Upper lobe of left lung (tissue), 6 donors: ENCODE measurements at regions not wholly inside any gene's neighbourhood (a gene's known extent, or its start where the extent isn't known, plus 50 kb on each side); places are given as distances from the start of the nearest gene placed in this dataset.

Experiments used
- ATAC-seq, 2 donors: fragments of 200-7000 bp; cut with Tn5 transposase; one replicate each; pipeline ENCODE4 v1.9.1; 2022; ENCODE audit warnings: mild to moderate bottlenecking in 2 of 2, moderate library complexity in 2 of 2; ENCODE audit not compliant: low FRiP score in 2 of 2
- DNase-seq, 2 donors: peaks; one replicate each; pipeline ENCODE4 v3.0.0-alpha.2; 2019 to 2020
- H3K27ac ChIP-seq, 4 donors: fragments of 200-600 bp; sonication (generic); one replicate each; pipeline ENCODE4 v1.5.1; 2016 to 2019
- H3K27me3 ChIP-seq, 4 donors: fragments of 200-600 bp; sonication (generic); one replicate each; pipeline ENCODE4 v1.5.1; 2017 to 2019
- H3K36me3 ChIP-seq, 4 donors: fragments of 200-600 bp; sonication (generic); one replicate each; pipeline ENCODE4 v1.5.1; 2016 to 2019
- H3K4me1 ChIP-seq, 4 donors: fragments of 200-600 bp; sonication (generic); one replicate each; pipeline ENCODE4 v1.5.1; 2018 to 2019
- H3K4me3 ChIP-seq, 4 donors: fragments of 200-600 bp; sonication (generic); one replicate each; pipeline ENCODE4 v1.5.1; 2017 to 2019; ENCODE audit warnings: mild to moderate bottlenecking in 2 of 4, moderate library complexity in 1 of 4
- H3K9me3 ChIP-seq, 4 donors: fragments of 200-600 bp; sonication (generic); one replicate each; pipeline ENCODE4 v1.5.1; 2018 to 2019
- CTCF ChIP-seq, 6 experiments: fragments of 450-650 bp in 4 of 6; fragments of 200-600 bp in 2 of 6; sonication (generic) in 2 of 6; IDR thresholded peaks; one replicate each; pipeline ENCODE4 v1.5.1; 2016 to 2019; ENCODE audit warnings: antibody characterized with exemption in 6 of 6
- EP300 ChIP-seq, 4 donors: sonication (generic); formaldehyde crosslinking; IDR thresholded peaks; one replicate each; pipeline ENCODE4 v1.5.1; 2017; ENCODE audit warnings: antibody characterized with exemption in 4 of 4, control low read depth in 2 of 4
- POLR2A ChIP-seq, 4 donors: fragments of 450-650 bp; IDR thresholded peaks; one replicate each; pipeline ENCODE4 v1.5.1; 2016 to 2017; ENCODE audit warnings: antibody characterized with exemption in 4 of 4, mild to moderate bottlenecking in 2 of 4
- POLR2AphosphoS5 ChIP-seq, 2 donors: sonication (generic); formaldehyde crosslinking; IDR thresholded peaks; one replicate each; pipeline ENCODE4 v1.5.1; 2017; ENCODE audit warnings: antibody characterized with exemption in 2 of 2
- WGBS, 2 donors: methylation state at CpG; one replicate each; pipeline ENCODE4 v1.1.5; 2017 to 2018; 5-methylcytosine and 5-hydroxymethylcytosine counted together
- donor health status: DM: no; HTN: no; CAD: no; lungs with moderate emphysema.
- donor health status: DM: no; HTN: yes; CAD: no; lungs with severe emphysema.

GRCh38 chr19:29019403-29019802 is 193.5 kb downstream of the UQCRFS1 start:
- no peaks in the 10 kb centered on the region for H3K4me1 ChIP-seq
- ATAC-seq, result no peak
- no peak overlapping the region for H3K4me3 ChIP-seq
- no peaks in the 10 kb centered on the region for H3K36me3 ChIP-seq
- WGBS, 2 donors, result 82% methylated on average over 3 to 14 of the region's 14 CpGs
- no peaks in the 10 kb centered on the region for H3K27me3 ChIP-seq
- H3K27ac ChIP-seq, result no peak overlapping the region
- no peak for DNase-seq
- H3K9me3 ChIP-seq, result no peaks in the 10 kb centered on the region
- no peak for TF ChIP-seq EP300 (IDR thresholded peaks at IDR 0.05)
- TF ChIP-seq CTCF (IDR thresholded peaks at IDR 0.05), result no peak
- no peak for TF ChIP-seq POLR2A (IDR thresholded peaks at IDR 0.05)
- no peak for TF ChIP-seq POLR2AphosphoS5 (IDR thresholded peaks at IDR 0.05)

- H3K4me3 ChIP-seq, result no peak overlapping the region
- no peaks in the 10 kb centered on the region for H3K9me3 ChIP-seq
- H3K27me3 ChIP-seq, result no peaks in the 10 kb centered on the region
- DNase-seq (peak in 1 of 2 donors; percentile 33), ATAC-seq (no peak)
- H3K27ac ChIP-seq, result no peak overlapping the region
- no peak for TF ChIP-seq POLR2A (IDR thresholded peaks at IDR 0.05)
- TF ChIP-seq CTCF (IDR thresholded peaks at IDR 0.05), result no peak
- no peak for TF ChIP-seq POLR2AphosphoS5 (IDR thresholded peaks at IDR 0.05)
- no peak for TF ChIP-seq EP300 (IDR thresholded peaks at IDR 0.05)
- no peaks in the 10 kb centered on the region for H3K4me1 ChIP-seq
- 73 to 87% methylated on average over 3 of the region's 3 CpGs for WGBS, 2 donors
- H3K36me3 ChIP-seq, result no peaks in the 10 kb centered on the region
Observed at GRCh38 chr19:29018542-29018941, 194.4 kb downstream of the UQCRFS1 start.

- H3K27ac ChIP-seq, result no peak overlapping the region
- no peak overlapping the region for H3K4me3 ChIP-seq
- 69 to 77% methylated on average over 6 to 8 of the region's 8 CpGs for WGBS, 2 donors
- no peak for ATAC-seq
- H3K9me3 ChIP-seq, result no peaks in the 10 kb centered on the region
- TF ChIP-seq POLR2A (IDR thresholded peaks at IDR 0.05) (no peak), POLR2AphosphoS5 (IDR thresholded peaks at IDR 0.05) (no peak), EP300 (IDR thresholded peaks at IDR 0.05) (no peak), CTCF (IDR thresholded peaks at IDR 0.05) (no peak)
- H3K36me3 ChIP-seq, result no peaks in the 10 kb centered on the region
- DNase-seq, result no peak
- H3K27me3 ChIP-seq, result no peaks in the 10 kb centered on the region
- no peaks in the 10 kb centered on the region for H3K4me1 ChIP-seq
Observed at GRCh38 chr19:29017788-29018187, 195.2 kb downstream of the UQCRFS1 start.

- DNase-seq (no peak), ATAC-seq (no peak)
- no peak for TF ChIP-seq POLR2A (IDR thresholded peaks at IDR 0.05)
- no peak for TF ChIP-seq POLR2AphosphoS5 (IDR thresholded peaks at IDR 0.05)
- no peak for TF ChIP-seq EP300 (IDR thresholded peaks at IDR 0.05)
- no peak for TF ChIP-seq CTCF (IDR thresholded peaks at IDR 0.05)
Observed at GRCh38 chr19:29016926-29017760, 195.8 kb downstream of the UQCRFS1 start.

GRCh38 chr19:29016353-29016752 is 196.6 kb downstream of the UQCRFS1 start:
- no peak overlapping the region for H3K27ac ChIP-seq
- TF ChIP-seq POLR2AphosphoS5 (IDR thresholded peaks at IDR 0.05) (no peak), CTCF (IDR thresholded peaks at IDR 0.05) (no peak), POLR2A (IDR thresholded peaks at IDR 0.05) (no peak), EP300 (IDR thresholded peaks at IDR 0.05) (no peak)
- H3K9me3 ChIP-seq, result no peaks in the 10 kb centered on the region
- no peaks in the 10 kb centered on the region for H3K27me3 ChIP-seq
- DNase-seq (no peak), ATAC-seq (no peak)
- H3K4me3 ChIP-seq, result no peak overlapping the region
- no peaks in the 10 kb centered on the region for H3K4me1 ChIP-seq
- WGBS, 2 donors, result 78 to 80% methylated on average over 1 to 2 of the region's 2 CpGs
- H3K36me3 ChIP-seq, result no peaks in the 10 kb centered on the region

More at GRCh38 chr19:29016926-29017760, 195.8 kb downstream of the UQCRFS1 start:
- H3K4me1 ChIP-seq, result no peaks in the 10 kb centered on the region
- no peak overlapping the region for H3K4me3 ChIP-seq
- no peaks in the 10 kb centered on the region for H3K9me3 ChIP-seq
- H3K27me3 ChIP-seq, result no peaks in the 10 kb centered on the region
- H3K27ac ChIP-seq, result no peak overlapping the region
- H3K36me3 ChIP-seq, result no peaks in the 10 kb centered on the region
- WGBS, 2 donors, result 59 to 67% methylated on average over 7 to 11 of the region's 11 CpGs
